ENCODE measurements at regions not wholly inside any gene's neighbourhood (a gene's known extent, or its start where the extent isn't known, plus 50 kb on each side); places are given as distances from the start of the nearest gene placed in this dataset.

- H3K4me1 Mint-ChIP-seq = peaks cover 67% of the 10 kb centered on the region
- H3K27me3 Mint-ChIP-seq (ENCODE audit: low read depth, poor library complexity) = peaks cover 35% of the 10 kb centered on the region
- DNase-seq = no peak
- peaks cover 7% of the 10 kb centered on the region for H3K9me3 Mint-ChIP-seq
- H3K27ac Mint-ChIP-seq = peak overlapping the region; percentile 93
- peaks cover 11% of the 10 kb centered on the region for H3K36me3 Mint-ChIP-seq (ENCODE audit: low read depth)
- no peak for TF ChIP-seq CTCF (IDR thresholded peaks at IDR 0.05)
- H3K4me3 Mint-ChIP-seq = peak overlapping the region; percentile 74
These were observed 92.0 kb upstream of the PAX2 start for GRCh38 chr10:100653238-100653956.

GRCh38 chr10:100653957-100654781 lies 91.2 kb upstream of the PAX2 start:
- peaks cover 69% of the 10 kb centered on the region for H3K4me1 Mint-ChIP-seq
- H3K27ac Mint-ChIP-seq = peak overlapping the region; percentile 86
- no peak for TF ChIP-seq CTCF (IDR thresholded peaks at IDR 0.05)
- H3K27me3 Mint-ChIP-seq (ENCODE audit: low read depth, poor library complexity) = peaks cover 42% of the 10 kb centered on the region
- peak overlapping the region; percentile 74 for H3K4me3 Mint-ChIP-seq
- H3K36me3 Mint-ChIP-seq (ENCODE audit: low read depth) = peaks cover 11% of the 10 kb centered on the region
- DNase-seq = peak; percentile 83
- H3K9me3 Mint-ChIP-seq = peaks cover 7% of the 10 kb centered on the region

DNA sequence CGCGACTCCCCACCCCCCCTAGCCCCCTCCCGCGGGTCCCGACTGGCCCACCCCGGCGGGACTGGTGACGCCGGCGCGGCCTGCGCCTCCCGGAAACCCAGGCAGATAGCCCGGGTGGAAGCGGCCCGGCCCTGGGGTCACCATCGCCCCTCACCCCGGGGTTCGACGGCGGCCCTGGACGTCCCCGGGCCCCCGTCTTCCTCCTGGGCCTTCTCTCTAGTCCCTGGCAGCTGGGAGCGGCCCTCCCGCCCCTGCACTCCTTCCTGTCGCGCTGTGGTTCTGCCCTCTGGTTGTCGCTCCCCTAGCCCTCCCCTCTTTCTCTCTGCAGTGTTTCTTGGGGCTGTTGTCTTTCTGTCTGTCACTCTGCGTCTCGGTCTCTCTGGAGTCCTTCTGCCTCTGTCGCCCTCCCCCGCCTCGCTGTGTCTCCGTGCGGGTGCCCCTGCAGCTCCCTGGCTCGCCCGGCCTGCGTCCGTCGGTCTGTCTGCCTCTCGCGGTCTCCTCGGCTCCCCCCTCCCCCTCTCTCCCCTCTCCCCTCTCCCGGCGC lies 90.5 kb upstream of the PAX2 start:
- peaks cover 11% of the 10 kb centered on the region for H3K36me3 Mint-ChIP-seq (ENCODE audit: low read depth)
- peaks cover 49% of the 10 kb centered on the region for H3K27me3 Mint-ChIP-seq (ENCODE audit: low read depth, poor library complexity)
- peaks cover 71% of the 10 kb centered on the region for H3K4me1 Mint-ChIP-seq
- TF ChIP-seq CTCF (IDR thresholded peaks at IDR 0.05) = no peak
- DNase-seq = peak; percentile 65
- H3K4me3 Mint-ChIP-seq = peak overlapping the region; percentile 82
- peaks cover 7% of the 10 kb centered on the region for H3K9me3 Mint-ChIP-seq
- H3K27ac Mint-ChIP-seq = peak overlapping the region; percentile 96

DNA sequence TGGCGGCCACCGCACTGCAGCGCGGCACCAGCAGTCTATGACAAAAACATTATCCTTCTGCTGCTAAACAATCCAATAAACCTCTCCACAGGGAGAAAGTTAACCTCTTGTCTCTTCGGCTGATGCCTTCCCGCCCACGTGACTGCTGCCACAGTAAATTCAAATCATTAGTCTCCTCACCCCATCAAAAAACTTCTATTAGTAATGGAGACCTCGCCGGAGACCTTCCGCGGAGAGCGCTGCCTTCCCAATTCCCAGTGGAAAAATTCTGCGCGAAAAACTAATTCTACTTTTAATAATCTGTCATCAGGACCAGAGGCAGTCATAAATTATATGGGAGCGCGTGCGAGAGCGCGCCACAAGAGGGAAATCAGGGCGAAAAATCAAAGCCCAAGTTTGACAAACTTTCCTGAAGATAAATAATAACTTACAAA lies 90.0 kb upstream of the PAX2 start:
- peak overlapping the region; percentile 82 for H3K4me3 Mint-ChIP-seq
- peaks cover 7% of the 10 kb centered on the region for H3K9me3 Mint-ChIP-seq

GRCh38 chr10:100655760-100656421 lies 89.5 kb upstream of the PAX2 start:
- Mint-ChIP-seq H3K4me3 (peak overlapping the region; percentile 82), H3K27me3 (ENCODE audit: low read depth, poor library complexity) (peaks cover 58% of the 10 kb centered on the region), H3K36me3 (ENCODE audit: low read depth) (peaks cover 11% of the 10 kb centered on the region), H3K4me1 (peaks cover 74% of the 10 kb centered on the region), H3K9me3 (peaks cover 7% of the 10 kb centered on the region), H3K27ac (peak overlapping the region; percentile 96)
- peak; percentile 54 for DNase-seq
- no peak for TF ChIP-seq CTCF (IDR thresholded peaks at IDR 0.05)

More for the DNA sequence above, 90.0 kb upstream of the PAX2 start:
- no peak for DNase-seq
- TF ChIP-seq CTCF (IDR thresholded peaks at IDR 0.05) = no peak
- H3K27me3 Mint-ChIP-seq (ENCODE audit: low read depth, poor library complexity) = peaks cover 54% of the 10 kb centered on the region
- peaks cover 72% of the 10 kb centered on the region for H3K4me1 Mint-ChIP-seq
- peak overlapping the region; percentile 96 for H3K27ac Mint-ChIP-seq
- H3K36me3 Mint-ChIP-seq (ENCODE audit: low read depth) = peaks cover 11% of the 10 kb centered on the region
